Activated gamma-delta T cell treated with anti-CD3 and anti-CD28 coated beads, Interleukin-2, amount 50 U/mL, for 16 hours (primary cell): ENCODE measurements at regions not wholly inside any gene's neighbourhood (a gene's known extent, or its start where the extent isn't known, plus 50 kb on each side); places are given as distances from the start of the nearest gene placed in this dataset.

Experiments
- DNase-seq: peaks from one replicate; pipeline ENCODE4 v3.0.0-alpha.2; 2020; ENCODE audit warnings: low read depth

DNA sequence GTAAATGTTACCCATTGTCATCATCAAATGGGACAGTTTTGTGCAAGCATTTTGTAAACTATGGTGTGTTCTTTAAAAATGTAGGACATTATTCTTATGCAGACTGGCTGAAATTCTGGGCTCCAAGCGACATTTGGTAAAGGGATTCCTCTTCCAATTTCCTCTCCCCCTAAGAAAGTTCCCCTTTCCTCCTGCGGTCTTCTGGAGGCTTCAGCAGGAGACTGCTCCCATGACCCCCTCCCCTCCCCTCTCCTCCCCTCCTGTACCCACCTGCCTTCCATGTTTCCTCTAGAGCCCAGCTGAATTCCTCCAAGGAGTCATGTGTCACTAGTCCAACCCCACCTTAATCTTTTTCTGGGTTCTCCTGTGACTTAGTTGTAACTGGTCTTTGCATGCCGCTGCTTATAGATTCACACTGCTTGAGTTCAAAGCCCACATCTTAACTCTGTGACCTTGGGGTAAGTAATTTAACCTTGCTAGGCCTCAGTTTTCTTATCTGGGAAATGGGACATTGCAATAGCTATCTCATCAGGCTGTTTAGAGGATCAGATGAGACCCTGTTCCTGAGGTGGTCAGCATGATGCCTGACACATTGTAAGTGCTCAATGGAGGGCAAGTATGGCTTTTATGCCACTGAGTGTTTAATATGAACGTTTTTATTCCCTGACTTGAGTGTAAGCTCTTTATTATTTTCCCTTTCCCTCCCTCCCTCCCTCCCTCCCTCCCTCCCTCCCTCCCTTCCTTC lies 69.9 kb upstream of the WDR26 start:
- no peak for DNase-seq

GRCh38 chr1:224505454-224506093 lies 71.0 kb upstream of the WDR26 start:
- DNase-seq = no peak

DNA sequence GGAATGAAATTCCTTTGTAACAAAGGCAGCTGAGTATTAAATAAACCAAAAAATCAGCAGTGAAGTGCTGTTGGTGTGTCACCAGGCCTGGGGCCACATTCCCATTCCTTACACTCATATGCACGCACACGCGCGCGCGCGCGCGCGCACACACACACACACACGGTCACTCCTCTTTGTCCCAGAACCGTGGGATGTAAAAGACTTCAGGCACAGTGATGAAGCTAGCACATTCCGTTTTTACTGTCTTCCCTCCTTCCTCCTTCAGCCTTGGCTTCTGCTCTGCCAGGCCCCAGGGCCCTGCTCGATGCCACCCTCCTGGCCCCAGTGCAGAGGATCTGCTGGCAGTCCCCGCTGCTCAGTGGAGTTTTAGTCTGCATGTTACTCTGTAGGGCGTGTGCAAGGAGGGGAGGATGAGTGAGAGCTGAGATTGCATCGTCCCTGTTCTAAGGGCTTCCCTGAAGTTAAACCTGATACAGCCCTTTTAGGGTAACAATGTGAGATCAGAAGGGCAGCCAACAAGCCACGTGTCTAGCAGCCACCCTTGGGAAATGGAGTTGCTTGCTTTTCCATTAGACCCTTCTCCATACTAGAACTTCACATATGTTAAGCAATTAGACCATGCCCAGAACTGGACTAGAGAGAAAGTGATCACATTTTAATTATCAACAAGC lies 71.7 kb upstream of the WDR26 start:
- no peak for DNase-seq

GRCh38 chr1:224507771-224508523 lies 73.3 kb upstream of the WDR26 start:
- DNase-seq = no peak

GRCh38 chr1:224509907-224510306 lies 75.3 kb upstream of the WDR26 start:
- DNase-seq = no peak

DNA sequence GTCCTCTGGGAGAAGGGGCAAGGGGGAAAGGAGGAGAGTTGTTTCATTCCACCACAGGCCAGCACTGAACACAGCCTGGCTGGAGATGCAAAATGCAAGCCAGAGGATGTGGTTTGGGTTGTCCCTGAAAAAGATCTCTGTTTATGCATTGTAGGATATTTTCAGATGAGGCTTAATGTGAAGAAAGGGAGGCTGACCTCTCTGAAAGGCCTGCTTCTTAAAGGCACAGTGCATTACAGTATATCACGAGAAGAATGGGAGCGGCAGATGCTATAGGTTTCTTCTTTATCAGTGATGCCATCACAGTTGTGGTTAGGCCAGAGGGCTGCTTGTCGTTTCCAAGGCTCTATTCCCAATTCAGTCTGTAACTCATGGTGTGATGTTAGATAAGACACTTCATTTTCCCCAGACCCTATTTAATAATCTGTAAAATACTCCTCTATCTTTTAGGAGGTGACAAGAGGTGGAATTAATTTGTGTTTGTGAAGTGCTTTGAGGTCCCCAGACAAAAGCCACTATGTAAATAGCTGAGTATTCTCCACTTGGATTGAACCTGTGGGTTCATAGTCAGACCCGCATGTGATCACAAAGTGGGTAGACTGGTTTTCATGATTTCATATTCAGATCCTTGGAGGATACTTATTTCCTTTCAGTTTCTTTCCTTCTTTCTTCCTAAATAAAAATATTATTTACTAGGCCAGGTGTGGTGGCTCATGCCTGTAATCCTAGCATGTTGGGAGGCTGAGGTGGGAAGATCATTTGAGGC lies 76.5 kb upstream of the WDR26 start:
- no peak for DNase-seq

DNA sequence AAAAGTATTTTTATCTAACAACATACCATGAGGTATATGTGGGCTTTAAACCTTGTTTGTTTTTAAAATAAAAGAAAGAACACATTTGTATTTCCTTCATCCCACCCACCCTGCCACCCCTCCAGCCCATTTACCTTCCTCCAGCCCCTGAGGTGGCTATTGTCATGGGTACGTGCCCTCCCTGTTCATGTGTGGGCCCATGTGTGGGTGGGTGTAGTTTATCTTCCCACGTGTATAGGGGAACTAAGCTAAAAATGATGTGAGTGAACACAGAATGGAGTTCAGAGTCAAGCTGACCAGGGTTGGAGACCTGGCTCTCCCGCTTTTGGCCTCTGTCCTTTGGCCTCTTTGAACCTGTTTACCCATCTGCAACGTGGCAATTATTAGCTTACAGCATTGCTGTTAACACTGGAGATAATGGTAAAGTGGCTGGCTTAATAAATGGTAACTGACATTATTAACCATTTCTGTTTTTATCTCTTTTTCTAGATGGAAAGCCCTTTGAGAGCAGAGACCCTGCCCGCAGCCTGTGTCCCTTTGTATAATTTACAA lies 78.1 kb upstream of the WDR26 start:
- no peak for DNase-seq

DNA sequence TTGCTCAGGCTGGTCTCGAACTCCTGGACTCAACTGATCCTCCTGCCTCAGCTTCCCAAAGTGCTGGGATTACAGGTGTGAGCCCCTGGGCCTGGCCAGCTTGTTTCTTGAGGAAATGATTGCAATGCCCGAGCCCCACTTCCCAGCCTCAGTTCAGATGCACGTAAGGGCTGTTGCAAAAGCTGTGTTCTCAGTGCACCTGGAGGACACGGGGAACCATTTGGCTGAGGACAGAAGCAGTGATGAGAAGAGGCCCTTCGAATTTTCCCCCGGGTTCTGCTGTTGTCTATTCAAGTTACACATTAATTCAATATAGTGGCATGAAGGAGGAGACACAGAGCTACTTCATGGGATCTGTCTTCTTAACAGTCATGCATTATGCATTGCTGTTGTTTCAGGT lies 78.8 kb upstream of the WDR26 start:
- no peak for DNase-seq

GRCh38 chr1:224513787-224514209 lies 79.2 kb upstream of the WDR26 start:
- peak; percentile 77 for DNase-seq

GRCh38 chr1:224517171-224517570 lies 82.6 kb upstream of the WDR26 start:
- no peak for DNase-seq

DNA sequence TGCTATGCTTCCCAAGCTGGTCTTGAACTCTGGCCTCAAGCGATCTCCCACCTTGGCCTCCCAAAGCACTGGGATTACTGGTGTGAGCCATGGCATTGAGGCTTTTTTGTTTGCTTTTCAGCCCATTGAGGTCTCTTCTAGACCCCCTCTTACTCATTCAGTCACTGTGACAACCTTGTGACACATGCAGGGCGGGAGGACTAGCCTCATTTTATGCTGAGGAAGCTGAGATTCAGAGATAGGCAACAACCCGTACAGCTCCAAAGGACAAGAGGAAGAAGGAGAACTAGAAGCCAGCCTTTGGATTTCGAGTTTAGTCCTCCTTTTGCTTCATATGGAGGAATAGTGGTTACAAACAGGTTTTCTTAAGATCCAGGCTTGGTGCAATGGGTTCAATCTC lies 83.9 kb upstream of the WDR26 start:
- no peak for DNase-seq

DNA sequence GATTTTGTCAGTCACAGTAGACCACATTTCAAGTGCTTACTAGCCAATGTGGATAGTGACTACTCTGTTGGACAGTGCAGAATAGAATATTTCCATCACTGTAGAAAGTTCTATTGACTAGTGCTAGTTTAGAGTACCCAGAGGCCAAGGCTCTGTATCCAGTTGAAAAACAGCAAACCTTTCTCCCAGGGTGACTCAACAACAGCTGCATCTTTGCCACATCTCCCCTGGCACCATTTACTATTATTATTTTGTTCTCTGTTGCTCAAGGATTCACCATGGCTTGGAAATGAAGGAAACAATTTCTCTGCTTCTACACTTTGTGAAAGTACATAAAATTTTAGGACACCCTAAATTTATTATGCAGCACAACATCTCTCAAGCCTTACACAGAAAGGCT lies 85.3 kb upstream of the WDR26 start:
- DNase-seq = no peak

DNA sequence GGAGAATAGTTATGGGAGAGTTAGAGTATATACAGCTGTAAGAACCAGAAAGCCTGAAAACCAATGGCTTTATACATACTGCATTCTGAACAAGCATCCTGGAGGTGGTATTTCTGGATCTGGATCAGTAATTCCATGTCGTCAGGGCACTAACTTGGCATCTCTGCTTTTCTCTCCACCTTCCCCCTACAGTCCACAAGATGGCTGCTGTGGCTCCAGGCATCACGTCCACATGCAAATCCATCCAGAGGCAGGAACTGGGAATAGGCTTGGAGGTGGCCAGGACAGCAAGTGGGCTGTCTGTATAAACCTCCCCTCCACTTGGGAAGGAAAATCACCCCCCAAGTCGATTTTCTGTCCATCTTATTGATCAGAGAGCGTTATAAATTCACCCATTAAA lies 86.2 kb upstream of the WDR26 start:
- no peak for DNase-seq

DNA sequence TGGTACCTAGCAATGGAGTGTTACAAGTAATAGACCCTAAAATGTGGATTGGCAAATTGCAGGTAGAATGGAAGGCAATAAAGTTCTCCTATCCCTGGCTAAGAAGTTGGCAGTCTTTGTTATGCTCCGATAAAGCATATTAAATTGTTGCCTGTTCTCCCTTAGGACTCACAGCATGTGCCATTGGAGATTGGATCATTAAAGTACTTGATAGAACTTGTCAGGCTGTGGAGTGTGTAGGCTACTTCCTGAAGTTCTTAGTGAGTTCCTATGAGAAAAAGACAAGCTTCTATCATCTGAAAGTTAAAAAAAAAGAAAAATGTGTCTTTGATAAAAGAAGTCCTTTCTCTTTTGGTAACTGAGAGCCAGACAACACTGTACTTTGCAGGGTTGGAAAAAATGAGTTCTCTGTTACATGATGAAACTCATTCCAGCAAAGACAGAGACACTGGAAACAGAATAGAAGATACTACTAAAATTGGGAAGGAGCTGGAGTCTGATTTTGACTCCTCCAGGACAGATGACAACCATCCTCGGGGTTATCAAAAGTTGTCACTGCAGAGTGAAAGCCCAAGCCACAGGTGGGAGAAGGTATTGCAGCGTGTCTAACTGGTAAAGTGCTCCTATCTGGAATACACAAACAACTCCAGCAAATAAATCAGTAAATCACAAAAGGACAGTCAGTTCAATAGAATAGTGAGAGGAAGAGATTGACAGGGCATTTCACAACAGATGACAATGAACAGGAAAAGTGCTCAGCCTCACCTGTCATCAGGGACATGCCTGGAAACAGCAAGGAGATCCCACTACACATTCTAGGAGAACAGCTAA lies 87.5 kb upstream of the WDR26 start:
- DNase-seq = no peak

DNA sequence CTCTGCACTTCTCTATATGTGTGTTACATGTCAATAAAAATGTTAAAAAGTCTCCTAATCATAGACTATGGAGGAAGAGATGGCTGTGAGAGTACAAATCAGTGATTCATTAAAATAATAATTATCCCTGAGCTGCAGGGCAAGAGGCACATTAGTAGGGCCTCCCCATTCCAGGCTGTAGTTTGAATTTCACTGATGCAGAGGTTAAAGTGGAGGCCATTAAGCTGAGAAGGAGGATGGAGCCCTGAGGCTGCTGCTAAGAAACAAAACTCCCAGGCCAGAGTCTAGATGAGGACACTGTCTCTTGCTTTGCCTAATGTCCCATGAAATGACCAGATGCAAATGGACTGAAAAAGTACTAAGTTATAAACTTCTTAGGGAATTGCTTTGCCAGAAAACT lies 89.1 kb upstream of the WDR26 start:
- DNase-seq = no peak

DNA sequence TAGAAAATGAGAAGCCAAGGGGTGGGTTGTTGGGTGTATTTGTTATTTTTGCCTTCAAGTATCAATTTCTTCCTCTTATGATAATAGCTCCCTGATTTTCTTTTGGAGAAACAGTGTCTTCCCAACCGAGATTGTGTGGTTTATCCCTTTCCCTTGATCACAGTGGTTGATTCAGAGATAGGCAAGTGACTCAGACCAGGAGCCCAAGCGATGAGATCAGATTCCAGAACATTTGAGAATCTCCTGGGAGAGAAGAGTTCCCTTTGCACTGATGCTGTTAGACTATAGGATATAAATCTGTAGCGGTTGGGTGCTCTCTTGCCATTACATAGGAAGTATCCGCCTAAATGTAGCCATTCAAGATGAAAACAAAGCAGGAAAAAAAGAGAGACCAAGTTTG lies 90.1 kb upstream of the WDR26 start:
- no peak for DNase-seq

GRCh38 chr1:224525411-224526040 lies 90.6 kb upstream of the CNIH3 start:
- DNase-seq = no peak

DNA sequence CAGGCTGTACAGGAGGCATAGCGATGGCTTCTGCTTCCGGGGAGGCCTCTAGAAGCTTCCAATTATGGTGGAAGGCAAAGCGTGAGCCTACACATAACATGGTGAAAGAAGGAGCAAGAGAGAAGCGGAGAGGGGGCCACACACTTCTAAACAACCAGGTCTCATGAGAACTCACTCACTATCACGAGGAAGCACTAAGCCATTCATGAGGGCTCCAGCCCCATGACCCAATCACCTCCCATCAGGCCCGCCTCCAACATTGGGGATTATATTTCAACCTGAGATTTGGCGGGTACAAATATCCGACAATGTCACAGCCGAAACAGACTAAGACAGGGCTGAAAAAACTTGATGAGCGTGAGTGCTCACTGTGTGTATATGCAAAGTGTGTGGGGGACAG lies 89.3 kb upstream of the CNIH3 start:
- no peak for DNase-seq

DNA sequence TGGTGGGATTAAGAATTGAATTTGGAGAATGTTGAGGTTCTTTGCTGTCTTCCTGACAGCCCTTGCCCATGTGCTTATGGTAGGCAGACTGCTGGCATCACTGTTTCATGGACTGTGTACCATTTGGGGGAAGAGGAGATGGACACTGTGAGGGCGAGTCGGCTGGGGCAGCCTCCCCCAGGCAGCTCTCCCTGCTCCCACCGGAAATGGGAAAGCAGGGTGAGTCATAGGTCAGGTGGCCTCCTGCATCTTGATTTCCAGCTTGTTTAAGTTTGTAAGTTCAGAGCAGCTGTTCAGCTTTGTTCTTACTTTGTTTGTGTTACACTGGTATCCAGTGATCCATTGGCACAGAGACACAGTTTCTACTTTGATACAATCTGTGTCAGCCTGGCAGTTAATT lies 87.2 kb upstream of the CNIH3 start:
- DNase-seq = no peak

DNA sequence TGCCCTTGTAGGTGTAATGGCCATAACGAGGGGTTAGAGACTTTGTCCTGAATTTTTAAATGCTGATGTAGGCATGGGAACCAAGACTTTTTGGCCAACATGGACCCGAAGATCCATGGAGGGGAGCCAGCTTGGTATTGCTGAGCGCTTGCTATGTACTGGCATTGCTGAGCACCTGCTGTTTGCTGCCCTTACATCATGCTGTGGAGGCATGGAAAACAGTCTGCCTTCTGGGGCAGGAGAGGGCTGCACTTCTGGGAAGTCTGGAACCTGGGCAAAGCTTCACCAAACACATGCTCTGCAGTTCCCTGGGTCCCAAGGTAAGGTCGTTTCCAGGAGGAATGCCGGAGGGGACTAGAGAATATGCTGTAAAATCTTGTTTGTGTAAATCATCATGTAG lies 86.3 kb upstream of the CNIH3 start:
- no peak for DNase-seq
